PC-3 (cell line): ENCODE measurements at regions not wholly inside any gene's neighbourhood (a gene's known extent, or its start where the extent isn't known, plus 50 kb on each side); places are given as distances from the start of the nearest gene placed in this dataset.

ENCODE experiments used
- CTCF ChIP-seq: fragments of 300-600 bp; sonication (generic); conservative IDR thresholded peaks from 2 replicates; pipeline ENCODE4 v1.5.1; 2017; ENCODE audit warnings: antibody characterized with exemption, low read depth, mild to moderate bottlenecking, low read length
- EZH2 ChIP-seq: fragments of 300-600 bp; sonication (generic); IDR thresholded peaks from one replicate; pipeline ENCODE4 v1.6.1; 2017; ENCODE audit warnings: antibody characterized with exemption, mild to moderate bottlenecking, low read length; ENCODE audit not compliant: unreplicated experiment
- EZH2phosphoT487 ChIP-seq: fragments of 300-600 bp; sonication (generic); IDR thresholded peaks from 2 replicates; pipeline ENCODE4 v1.6.1; 2018; ENCODE audit warnings: mild to moderate bottlenecking, antibody characterized with exemption, low read length, borderline replicate concordance

GRCh38 chr3:59631482-59631881 lies 581.7 kb upstream of the CFAP20DC start:
- TF ChIP-seq EZH2phosphoT487: no peak
- TF ChIP-seq CTCF: no peak
- no peak for TF ChIP-seq EZH2
